WTC11 (cell line): ENCODE measurements at regions not wholly inside any gene's neighbourhood (a gene's known extent, or its start where the extent isn't known, plus 50 kb on each side); places are given as distances from the start of the nearest gene placed in this dataset.

Experiments
- ATAC-seq: fragments of 200-7000 bp; cut with Tn5 transposase; 2 replicates; pipeline ENCODE4 v1.10.0; 2021; ENCODE audit warnings: mild to moderate bottlenecking, moderate library complexity
- CTCF ChIA-PET: fragments of 300-600 bp; sonication (Branson Sonifier 250); formaldehyde crosslinking; loops from one replicate; lab custom pipeline; 2021; ENCODE audit warnings: antibody characterized with exemption; lab: Charles Lee
- POLR2A ChIA-PET: fragments of 350-600 bp; sonication (Branson Sonifier 250); formaldehyde crosslinking; loops from one replicate; lab custom pipeline; 2021; ENCODE audit warnings: antibody characterized with exemption; lab: Charles Lee
- DNase-seq: peaks from one replicate; pipeline ENCODE4 v3.0.0; 2021; ENCODE audit warnings: low spot score
- H3K27ac Mint-ChIP-seq: 2 replicates; pipeline ENCODE4 v1.8.0; 2021; ENCODE audit warnings: mixed read lengths
- H3K27me3 Mint-ChIP-seq: 2 replicates; pipeline ENCODE4 v1.8.0; 2021; ENCODE audit warnings: low read depth, mild to moderate bottlenecking, moderate library complexity, mixed read lengths
- H3K36me3 Mint-ChIP-seq: 2 replicates; pipeline ENCODE4 v1.8.0; 2021; ENCODE audit warnings: mixed read lengths
- H3K4me1 Mint-ChIP-seq: 2 replicates; pipeline ENCODE4 v1.8.0; 2022; ENCODE audit warnings: mixed read lengths
- H3K4me3 Mint-ChIP-seq: 2 replicates; pipeline ENCODE4 v1.8.0; 2021; ENCODE audit warnings: mild to moderate bottlenecking, moderate library complexity, mixed read lengths
- H3K9me3 Mint-ChIP-seq: 2 replicates; pipeline ENCODE4 v1.8.0; 2021; ENCODE audit warnings: mixed read lengths
- AR ChIP-seq: fragments of 250-450 bp; sonication (Bioruptor Pico); IDR thresholded peaks from 2 replicates; pipeline ENCODE4 v1.9.0; 2021; ENCODE audit warnings: mild to moderate bottlenecking
- ATF2 ChIP-seq: sonication (generic); formaldehyde crosslinking; IDR thresholded peaks from 2 replicates; pipeline ENCODE4 v1.8.1; 2022; ENCODE audit warnings: low read depth, missing genetic modification reagents, borderline replicate concordance
- E2F1 ChIP-seq: sonication (generic); formaldehyde crosslinking; IDR thresholded peaks from 2 replicates; pipeline ENCODE4 v1.8.0; 2022; ENCODE audit warnings: mild to moderate bottlenecking, missing genetic modification reagents
- E2F4 ChIP-seq: sonication (generic); formaldehyde crosslinking; IDR thresholded peaks from 2 replicates; pipeline ENCODE4 v1.8.1; 2022; ENCODE audit warnings: low read depth, mild to moderate bottlenecking, moderate library complexity, missing genetic modification reagents, borderline replicate concordance
- EMX1 ChIP-seq: fragments of 250-450 bp; sonication (Bioruptor Pico); IDR thresholded peaks from 2 replicates; pipeline ENCODE4 v1.8.0; 2021; ENCODE audit warnings: mild to moderate bottlenecking
- ERG ChIP-seq: fragments of 250-450 bp; sonication (Bioruptor Pico); IDR thresholded peaks from 2 replicates; pipeline ENCODE4 v1.8.0; 2021; ENCODE audit warnings: mild to moderate bottlenecking
- FOXP4 ChIP-seq: sonication (generic); formaldehyde crosslinking; IDR thresholded peaks from 2 replicates; pipeline ENCODE4 v1.8.0; 2022; ENCODE audit warnings: mild to moderate bottlenecking, missing genetic modification reagents
- GTF2I ChIP-seq: fragments of 250-450 bp; sonication (Bioruptor Pico); conservative IDR thresholded peaks from 2 replicates; pipeline ENCODE4 v1.4.0; 2021; ENCODE audit warnings: mild to moderate bottlenecking
- IRF1 ChIP-seq: sonication (generic); formaldehyde crosslinking; IDR thresholded peaks from 2 replicates; pipeline ENCODE4 v1.8.0; 2023; ENCODE audit warnings: missing genetic modification reagents
- JUN ChIP-seq: sonication (generic); formaldehyde crosslinking; IDR thresholded peaks from 2 replicates; pipeline ENCODE4 v1.8.0; 2023; ENCODE audit warnings: mild to moderate bottlenecking, missing genetic modification reagents
- KAT7 ChIP-seq: sonication (generic); formaldehyde crosslinking; IDR thresholded peaks from 2 replicates; pipeline ENCODE4 v1.8.1; 2023; ENCODE audit warnings: missing genetic modification reagents, mild to moderate bottlenecking, borderline replicate concordance
- NFATC4 ChIP-seq: fragments of 250-450 bp; sonication (Bioruptor Pico); IDR thresholded peaks from 2 replicates; pipeline ENCODE4 v1.9.0; 2021; ENCODE audit warnings: mild to moderate bottlenecking
- NFYB ChIP-seq: sonication (generic); formaldehyde crosslinking; conservative IDR thresholded peaks from 2 replicates; pipeline ENCODE4 v1.8.0; 2022; ENCODE audit warnings: low read depth, missing genetic modification reagents
- NR3C1 ChIP-seq: sonication (generic); formaldehyde crosslinking; conservative IDR thresholded peaks from 2 replicates; pipeline ENCODE4 v1.8.1; 2023; ENCODE audit warnings: low read depth, mild to moderate bottlenecking, missing genetic modification reagents
- RELA ChIP-seq: sonication (generic); formaldehyde crosslinking; IDR thresholded peaks from 2 replicates; pipeline ENCODE4 v1.8.1; 2022; ENCODE audit warnings: missing genetic modification reagents, mild to moderate bottlenecking, borderline replicate concordance
- SMAD4 ChIP-seq: sonication (generic); formaldehyde crosslinking; IDR thresholded peaks from 2 replicates; pipeline ENCODE4 v1.8.0; 2022; ENCODE audit warnings: mild to moderate bottlenecking, missing genetic modification reagents
- TCF7 ChIP-seq: sonication (generic); formaldehyde crosslinking; IDR thresholded peaks from 2 replicates; pipeline ENCODE4 v1.8.0; 2022; ENCODE audit warnings: mild to moderate bottlenecking, low read depth, missing genetic modification reagents, moderate library complexity
- TEAD1 ChIP-seq: sonication (generic); formaldehyde crosslinking; IDR thresholded peaks from 2 replicates; pipeline ENCODE4 v1.8.0; 2022; ENCODE audit warnings: mild to moderate bottlenecking, missing genetic modification reagents
- TEAD4 ChIP-seq: sonication (generic); formaldehyde crosslinking; IDR thresholded peaks from 2 replicates; pipeline ENCODE4 v1.8.0; 2022; ENCODE audit warnings: mild to moderate bottlenecking, missing genetic modification reagents
- TP53 ChIP-seq: sonication (generic); formaldehyde crosslinking; IDR thresholded peaks from 2 replicates; pipeline ENCODE4 v1.8.1; 2023; ENCODE audit warnings: mild to moderate bottlenecking, missing genetic modification reagents
- ZNF219 ChIP-seq: sonication (generic); formaldehyde crosslinking; IDR thresholded peaks from 2 replicates; pipeline ENCODE4 v1.8.0; 2023; ENCODE audit warnings: missing genetic modification reagents, mild to moderate bottlenecking, borderline replicate concordance
- ZNF317 ChIP-seq: sonication (generic); formaldehyde crosslinking; IDR thresholded peaks from 2 replicates; pipeline ENCODE4 v1.8.1; 2023; ENCODE audit warnings: low read depth, mild to moderate bottlenecking, moderate library complexity, missing genetic modification reagents, borderline replicate concordance
- ZNF396 ChIP-seq: fragments of 250-450 bp; sonication (Bioruptor Pico); IDR thresholded peaks from 2 replicates; pipeline ENCODE4 v1.8.0; 2021; ENCODE audit warnings: mild to moderate bottlenecking, moderate library complexity, borderline replicate concordance
- ZNF512 ChIP-seq: sonication (generic); formaldehyde crosslinking; IDR thresholded peaks from 2 replicates; pipeline ENCODE4 v1.8.1; 2022; ENCODE audit warnings: missing genetic modification reagents, borderline replicate concordance

GRCh38 chr4:57689693-57690205 is 579.6 kb upstream of the IGFBP7 start:
- Mint-ChIP-seq H3K27ac (no peak overlapping the region), H3K9me3 (peaks cover 40% of the 10 kb centered on the region), H3K27me3 (no peaks in the 10 kb centered on the region), H3K4me1 (peaks cover 9% of the 10 kb centered on the region), H3K4me3 (no peak overlapping the region), H3K36me3 (peaks cover 20% of the 10 kb centered on the region)
- POLR2A ChIA-PET, result no interaction called here
- TF ChIP-seq ERG (CRISPR knock-in tag) (no peak), IRF1 (no peak), FOXP4 (no peak), E2F4 (CRISPR knock-in tag) (no peak), AR (no peak), NFYB (CRISPR knock-in tag) (no peak), RELA (CRISPR knock-in tag) (no peak), E2F1 (CRISPR knock-in tag) (no peak), NR3C1 (CRISPR knock-in tag) (no peak), GTF2I (CRISPR knock-in tag) (no peak), ZNF317 (no peak), JUN (CRISPR knock-in tag) (no peak), KAT7 (CRISPR knock-in tag) (no peak), TP53 (CRISPR knock-in tag) (no peak), EMX1 (CRISPR knock-in tag) (no peak), SMAD4 (CRISPR knock-in tag) (no peak), TEAD4 (CRISPR knock-in tag) (no peak)
- no peak for DNase-seq
- no peak for ATAC-seq
- CTCF ChIA-PET, result no interaction called here

GRCh38 chr4:57682275-57682674 is 572.1 kb upstream of the IGFBP7 start:
- peaks cover 8% of the 10 kb centered on the region for H3K4me1 Mint-ChIP-seq
- POLR2A ChIA-PET, result no interaction called here
- H3K27ac Mint-ChIP-seq, result no peak overlapping the region
- CTCF ChIA-PET, result no interaction called here
- H3K36me3 Mint-ChIP-seq, result peaks cover 3% of the 10 kb centered on the region; the same call in 1 of the 2 replicates
- DNase-seq (no peak), ATAC-seq (no peak)
- no peaks in the 10 kb centered on the region for H3K27me3 Mint-ChIP-seq
- H3K9me3 Mint-ChIP-seq, result peaks cover 6% of the 10 kb centered on the region
- H3K4me3 Mint-ChIP-seq, result no peak overlapping the region
- TF ChIP-seq NFYB (CRISPR knock-in tag) (no peak), ZNF512 (CRISPR knock-in tag) (no peak), ZNF317 (no peak), NFATC4 (CRISPR knock-in tag) (no peak), TCF7 (CRISPR knock-in tag) (no peak), ZNF396 (CRISPR knock-in tag) (no peak), ATF2 (CRISPR knock-in tag) (no peak), TEAD1 (CRISPR knock-in tag) (no peak), ZNF219 (CRISPR knock-in tag) (no peak)
